Caco-2 (cell line): ENCODE measurements at regions not wholly inside any gene's neighbourhood (a gene's known extent, or its start where the extent isn't known, plus 50 kb on each side); places are given as distances from the start of the nearest gene placed in this dataset.
A peak's percentile ranks its signal among the peaks of the same experiment; 100 is the strongest.

Experiments used
- BruUV-seq: library from RNA; stranded (reverse); fragments of 400-500 nt; replicated peaks from 2 replicates; lab custom pipeline; 2021; lab: Mats Ljungman, UMichigan
- CTCF ChIA-PET: fragments of 300-600 bp; sonication (Branson Sonifier 250); formaldehyde crosslinking; loops from one replicate; lab custom pipeline; 2022; ENCODE audit warnings: antibody characterized with exemption; lab: Charles Lee
- POLR2A ChIA-PET: fragments of 300-600 bp; sonication (Branson Sonifier 250); formaldehyde crosslinking; loops from one replicate; lab custom pipeline; 2022; ENCODE audit warnings: antibody characterized with exemption; lab: Charles Lee
- DNase-seq, 2 experiments: peaks; one replicate each; pipeline versions ENCODE4 v3.0.0 to v3.0.0-alpha.2; 2020 to 2022
- H3K27me3 ChIP-seq: replicated peaks from 2 replicates; pipeline ENCODE4 v1.6.0; 2011; ENCODE audit warnings: low read length; ENCODE audit not compliant: control insufficient read depth, insufficient read depth
- H3K36me3 ChIP-seq: 2 replicates; pipeline ENCODE4 v1.5.1; 2011; ENCODE audit warnings: low read length; ENCODE audit not compliant: control insufficient read depth, insufficient read depth
- H3K4me1 ChIP-seq: fragments of 250-450 bp; sonication (Bioruptor Pico); 2 replicates; pipeline ENCODE4 v1.5.1; 2020; ENCODE audit warnings: mild to moderate bottlenecking
- H3K4me3 ChIP-seq: 2 replicates; pipeline ENCODE4 v1.5.1; 2011; ENCODE audit warnings: low read depth, mild to moderate bottlenecking, control low read depth, low read length
- H3K9me3 ChIP-seq: fragments of 250-450 bp; sonication (Bioruptor Pico); 2 replicates; pipeline ENCODE4 v1.5.1; 2020; ENCODE audit warnings: mild to moderate bottlenecking, moderate library complexity
- H3K27ac Mint-ChIP-seq: one replicate; pipeline ENCODE4 v1.8.0; 2022; ENCODE audit warnings: mixed read lengths; ENCODE audit not compliant: unreplicated experiment
- H3K27me3 Mint-ChIP-seq: one replicate; pipeline ENCODE4 v1.8.0; 2022; ENCODE audit warnings: mixed read lengths; ENCODE audit not compliant: insufficient read depth, unreplicated experiment
- H3K36me3 Mint-ChIP-seq: one replicate; pipeline ENCODE4 v1.8.0; 2022; ENCODE audit warnings: mild to moderate bottlenecking, mixed read lengths; ENCODE audit not compliant: insufficient read depth, unreplicated experiment
- H3K4me1 Mint-ChIP-seq: one replicate; pipeline ENCODE4 v1.8.0; 2022; ENCODE audit warnings: low read depth, mixed read lengths; ENCODE audit not compliant: unreplicated experiment
- H3K4me3 Mint-ChIP-seq: one replicate; pipeline ENCODE4 v1.8.0; 2022; ENCODE audit warnings: mild to moderate bottlenecking, moderate library complexity, mixed read lengths; ENCODE audit not compliant: unreplicated experiment
- H3K9me3 Mint-ChIP-seq: one replicate; pipeline ENCODE4 v1.8.0; 2022; ENCODE audit warnings: mixed read lengths; ENCODE audit not compliant: unreplicated experiment
- intact Hi-C: fragments of 100-400 bp; cut with micrococcal nuclease; formaldehyde crosslinking; loops from one replicate; pipeline ENCODE4 v1.10.0; 2022; ENCODE audit not compliant: unreplicated experiment
- TF ChIP-seq, protein P1 (sequence below), 2 experiments: fragments of 200-600 bp in 1 of 2; IDR thresholded peaks; 1 replicate in 1 of 2; 2 replicates in 1 of 2; pipeline versions ENCODE4 v1.5.1 to v1.8.0; 2011 to 2022; ENCODE audit warnings: antibody characterized with exemption in 1 of 2, control low read depth in 1 of 2, inconsistent platforms in 1 of 2, low read depth in 1 of 2, low read length in 1 of 2, mild to moderate bottlenecking in 1 of 2, moderate library complexity in 1 of 2; ENCODE audit not compliant: insufficient read depth in 1 of 2, severe bottlenecking in 1 of 2, unreplicated experiment in 1 of 2

- intact Hi-C loops, result no loop called here
- Mint-ChIP-seq H3K4me3 (no peak overlapping the region), H3K27ac (peak overlapping the region; percentile 59), H3K36me3 (peaks cover 12% of the 10 kb centered on the region), H3K9me3 (peaks cover 23% of the 10 kb centered on the region), H3K27me3 (no peaks in the 10 kb centered on the region), H3K4me1 (peaks cover 56% of the 10 kb centered on the region)
- BruUV-seq, result no TSS peak
- ChIA-PET POLR2A (no interaction called here), CTCF (interaction anchor here (0.5 kb wide), 1 partner anchor 229 kb away, joined by 3 read pairs; no protein-coding TSS in a partner anchor)
- Histone ChIP-seq H3K27me3 (no peaks in the 10 kb centered on the region), H3K36me3 (no peaks in the 10 kb centered on the region), H3K4me3 (no peak overlapping the region), H3K9me3 (no peaks in the 10 kb centered on the region), H3K4me1 (peaks cover 34% of the 10 kb centered on the region)
- TF ChIP-seq, protein P1, sequence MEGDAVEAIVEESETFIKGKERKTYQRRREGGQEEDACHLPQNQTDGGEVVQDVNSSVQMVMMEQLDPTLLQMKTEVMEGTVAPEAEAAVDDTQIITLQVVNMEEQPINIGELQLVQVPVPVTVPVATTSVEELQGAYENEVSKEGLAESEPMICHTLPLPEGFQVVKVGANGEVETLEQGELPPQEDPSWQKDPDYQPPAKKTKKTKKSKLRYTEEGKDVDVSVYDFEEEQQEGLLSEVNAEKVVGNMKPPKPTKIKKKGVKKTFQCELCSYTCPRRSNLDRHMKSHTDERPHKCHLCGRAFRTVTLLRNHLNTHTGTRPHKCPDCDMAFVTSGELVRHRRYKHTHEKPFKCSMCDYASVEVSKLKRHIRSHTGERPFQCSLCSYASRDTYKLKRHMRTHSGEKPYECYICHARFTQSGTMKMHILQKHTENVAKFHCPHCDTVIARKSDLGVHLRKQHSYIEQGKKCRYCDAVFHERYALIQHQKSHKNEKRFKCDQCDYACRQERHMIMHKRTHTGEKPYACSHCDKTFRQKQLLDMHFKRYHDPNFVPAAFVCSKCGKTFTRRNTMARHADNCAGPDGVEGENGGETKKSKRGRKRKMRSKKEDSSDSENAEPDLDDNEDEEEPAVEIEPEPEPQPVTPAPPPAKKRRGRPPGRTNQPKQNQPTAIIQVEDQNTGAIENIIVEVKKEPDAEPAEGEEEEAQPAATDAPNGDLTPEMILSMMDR (IDR thresholded peaks at IDR 0.05; ENCODE audit: insufficient read depth in 1 of 2, low read depth in 1 of 2, low read length in 1 of 2, severe bottlenecking in 1 of 2, unreplicated experiment in 1 of 2), result no peak
- no peak for DNase-seq
Observed at GRCh38 chr9:105048331-105048730, 120.4 kb upstream of the ABCA1 start.

DNA sequence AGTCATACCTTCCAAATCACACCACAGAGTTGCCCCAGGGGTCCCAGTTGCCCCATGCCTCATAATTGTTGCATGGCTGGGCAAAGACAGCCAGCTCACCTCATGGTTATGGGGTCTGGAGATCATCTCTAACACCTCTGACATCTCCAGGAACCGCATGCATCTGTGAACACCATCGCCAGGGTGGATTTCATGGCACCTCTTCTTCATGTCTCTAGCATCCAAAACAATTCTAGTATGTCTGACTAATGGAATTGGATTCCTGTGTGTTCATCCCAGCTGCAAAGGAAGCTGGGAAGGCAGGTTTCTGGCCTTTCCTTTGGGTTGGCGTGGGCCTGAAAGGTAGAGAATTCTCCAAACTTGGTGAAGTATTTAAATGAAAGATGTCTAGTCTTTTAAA is 122.3 kb upstream of the ABCA1 start:
- no peaks in the 10 kb centered on the region for H3K27me3 Mint-ChIP-seq
- ChIA-PET CTCF (no interaction called here), POLR2A (no interaction called here)
- 0 out of 2 replicates have a peak, but pooled peaks cover 3% of the 10 kb centered on the region for H3K9me3 ChIP-seq
- H3K36me3 ChIP-seq, result no peaks in the 10 kb centered on the region
- no peak overlapping the region for H3K4me3 ChIP-seq
- intact Hi-C loops, result no loop called here
- no peak overlapping the region for H3K27ac Mint-ChIP-seq
- H3K9me3 Mint-ChIP-seq, result peaks cover 36% of the 10 kb centered on the region
- no peak overlapping the region for H3K4me3 Mint-ChIP-seq
- H3K27me3 ChIP-seq, result no peaks in the 10 kb centered on the region
- peaks cover 62% of the 10 kb centered on the region for H3K4me1 Mint-ChIP-seq
- no TSS peak for BruUV-seq
- peaks cover 47% of the 10 kb centered on the region for H3K4me1 ChIP-seq
- DNase-seq, result no peak
- H3K36me3 Mint-ChIP-seq, result peaks cover 12% of the 10 kb centered on the region
- TF ChIP-seq, protein P1 (IDR thresholded peaks at IDR 0.05; ENCODE audit: insufficient read depth in 1 of 2, low read depth in 1 of 2, low read length in 1 of 2, severe bottlenecking in 1 of 2, unreplicated experiment in 1 of 2), result no peak

- no peak for DNase-seq
- TF ChIP-seq, protein P1 (IDR thresholded peaks at IDR 0.05; ENCODE audit: insufficient read depth in 1 of 2, low read depth in 1 of 2, low read length in 1 of 2, severe bottlenecking in 1 of 2, unreplicated experiment in 1 of 2), result no peak
- Mint-ChIP-seq H3K9me3 (peaks cover 36% of the 10 kb centered on the region), H3K36me3 (peaks cover 7% of the 10 kb centered on the region), H3K4me3 (no peak overlapping the region), H3K27ac (no peak overlapping the region), H3K27me3 (no peaks in the 10 kb centered on the region), H3K4me1 (peaks cover 54% of the 10 kb centered on the region)
- Histone ChIP-seq H3K36me3 (no peaks in the 10 kb centered on the region), H3K27me3 (no peaks in the 10 kb centered on the region), H3K4me1 (peaks cover 43% of the 10 kb centered on the region), H3K4me3 (no peak overlapping the region), H3K9me3 (0 out of 2 replicates have a peak, but pooled peaks cover 3% of the 10 kb centered on the region)
- ChIA-PET POLR2A (no interaction called here), CTCF (no interaction called here)
- BruUV-seq, result no TSS peak
- intact Hi-C loops, result no loop called here
Observed at GRCh38 chr9:105051897-105052296, 123.9 kb upstream of the ABCA1 start.
